ENCODE measurements at regions not wholly inside any gene's neighbourhood (a gene's known extent, or its start where the extent isn't known, plus 50 kb on each side); places are given as distances from the start of the nearest gene placed in this dataset.

DNA sequence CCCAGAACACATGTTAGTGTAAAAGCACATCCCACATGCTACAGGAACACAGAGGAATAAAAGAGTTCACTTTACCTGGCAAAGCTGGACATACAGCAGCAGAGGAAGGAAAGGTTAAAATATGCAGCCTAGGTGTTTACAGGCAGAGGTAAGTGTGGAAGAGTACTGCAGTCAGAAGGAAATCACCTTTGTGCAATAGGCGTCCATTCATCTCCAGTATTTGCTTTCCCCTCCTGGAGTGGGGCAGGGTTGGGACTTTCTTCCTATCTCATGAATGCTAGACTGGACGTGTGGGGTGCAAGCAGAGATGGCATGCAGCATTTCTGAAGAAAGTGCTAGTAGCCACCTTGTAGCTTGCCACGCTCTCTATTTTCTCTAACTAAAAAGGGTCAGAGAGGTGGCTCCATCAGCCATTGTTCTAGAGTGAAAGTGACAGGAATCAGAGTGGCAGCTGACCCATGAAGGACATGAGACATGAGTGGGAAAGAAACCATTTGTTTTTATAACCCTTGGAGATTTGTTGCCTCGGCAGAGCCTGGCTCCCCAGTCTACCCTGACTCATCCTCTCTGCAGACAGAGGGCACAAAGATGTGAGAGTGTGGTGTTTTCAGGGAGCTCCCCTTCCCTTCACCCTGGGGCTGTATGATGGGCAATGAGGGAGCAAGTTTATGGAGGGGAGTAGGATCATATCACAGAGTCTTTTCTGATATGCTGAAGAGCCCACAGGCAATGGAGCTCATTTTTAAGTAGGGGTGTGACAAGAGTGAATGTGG lies 101.2 kb upstream of the SEC61G start:
- no peaks in the 10 kb centered on the region for H4K20me1 ChIP-seq (ENCODE audit: insufficient read depth, low read length)
- H3K79me2 ChIP-seq (ENCODE audit: insufficient read depth, low read length), result no peaks in the 10 kb centered on the region
- no peaks in the 10 kb centered on the region for H3K4me1 ChIP-seq (ENCODE audit: insufficient read depth, low read length)
- H3K36me3 ChIP-seq (ENCODE audit: insufficient read depth, low read length), result no peaks in the 10 kb centered on the region
- H2AFZ ChIP-seq (ENCODE audit: low read depth, low read length), result no peak overlapping the region
- no peak overlapping the region for H3K9ac ChIP-seq (ENCODE audit: low read depth, low read length)
- H3K4me2 ChIP-seq (ENCODE audit: insufficient read depth, low read length), result no peak overlapping the region
- H3K27ac ChIP-seq (ENCODE audit: low read length), result no peak overlapping the region
- DNase-seq (no peak), ATAC-seq (ENCODE audit: insufficient read depth, low read depth) (no peak)
- no peaks in the 10 kb centered on the region for H3K27me3 ChIP-seq (ENCODE audit: insufficient read depth, low read length, poor library complexity)
- H3K4me3 ChIP-seq (ENCODE audit: low read depth in 1 of 2, low read length in 2 of 2), result no peak overlapping the region
- no peak for TF ChIP-seq EZH2 (IDR thresholded peaks at IDR 0.05; ENCODE audit: borderline replicate concordance, low read depth, low read length, severe bottlenecking)
- TF ChIP-seq, protein P1, sequence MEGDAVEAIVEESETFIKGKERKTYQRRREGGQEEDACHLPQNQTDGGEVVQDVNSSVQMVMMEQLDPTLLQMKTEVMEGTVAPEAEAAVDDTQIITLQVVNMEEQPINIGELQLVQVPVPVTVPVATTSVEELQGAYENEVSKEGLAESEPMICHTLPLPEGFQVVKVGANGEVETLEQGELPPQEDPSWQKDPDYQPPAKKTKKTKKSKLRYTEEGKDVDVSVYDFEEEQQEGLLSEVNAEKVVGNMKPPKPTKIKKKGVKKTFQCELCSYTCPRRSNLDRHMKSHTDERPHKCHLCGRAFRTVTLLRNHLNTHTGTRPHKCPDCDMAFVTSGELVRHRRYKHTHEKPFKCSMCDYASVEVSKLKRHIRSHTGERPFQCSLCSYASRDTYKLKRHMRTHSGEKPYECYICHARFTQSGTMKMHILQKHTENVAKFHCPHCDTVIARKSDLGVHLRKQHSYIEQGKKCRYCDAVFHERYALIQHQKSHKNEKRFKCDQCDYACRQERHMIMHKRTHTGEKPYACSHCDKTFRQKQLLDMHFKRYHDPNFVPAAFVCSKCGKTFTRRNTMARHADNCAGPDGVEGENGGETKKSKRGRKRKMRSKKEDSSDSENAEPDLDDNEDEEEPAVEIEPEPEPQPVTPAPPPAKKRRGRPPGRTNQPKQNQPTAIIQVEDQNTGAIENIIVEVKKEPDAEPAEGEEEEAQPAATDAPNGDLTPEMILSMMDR (IDR thresholded peaks at IDR 0.05; ENCODE audit: borderline replicate concordance, extremely low read depth, low read length, poor library complexity, severe bottlenecking), result no peak
- H3K9me3 ChIP-seq (ENCODE audit: insufficient read depth, low read length, severe bottlenecking), result no peaks in the 10 kb centered on the region

DNA sequence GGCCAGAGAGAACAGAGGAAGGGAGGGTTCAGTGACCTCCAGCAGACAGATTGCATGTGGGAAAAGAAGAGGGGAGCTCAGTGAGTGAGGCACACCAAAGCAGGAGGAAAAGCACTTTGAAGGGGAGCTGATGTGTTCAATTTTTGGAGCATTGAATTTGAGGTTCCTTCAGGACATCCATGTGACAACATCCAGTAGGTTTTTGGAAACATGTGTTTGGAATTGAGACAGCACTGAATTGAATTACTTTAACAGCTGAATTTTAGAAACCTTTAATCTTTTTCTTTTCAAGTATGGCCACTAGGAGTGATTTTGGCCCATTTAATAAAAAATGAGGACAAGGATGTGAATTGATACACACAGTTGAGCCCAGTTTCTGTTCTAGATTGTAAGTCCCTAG lies 101.8 kb upstream of the SEC61G start:
- DNase-seq (no peak), ATAC-seq (ENCODE audit: insufficient read depth, low read depth) (no peak)
- no peak overlapping the region for H3K27ac ChIP-seq (ENCODE audit: low read length)
- H4K20me1 ChIP-seq (ENCODE audit: insufficient read depth, low read length), result no peaks in the 10 kb centered on the region
- H3K9ac ChIP-seq (ENCODE audit: low read depth, low read length), result no peak overlapping the region
- no peaks in the 10 kb centered on the region for H3K9me3 ChIP-seq (ENCODE audit: insufficient read depth, low read length, severe bottlenecking)
- no peak overlapping the region for H3K4me3 ChIP-seq (ENCODE audit: low read depth in 1 of 2, low read length in 2 of 2)
- no peaks in the 10 kb centered on the region for H3K4me1 ChIP-seq (ENCODE audit: insufficient read depth, low read length)
- TF ChIP-seq, protein P1 (IDR thresholded peaks at IDR 0.05; ENCODE audit: borderline replicate concordance, extremely low read depth, low read length, poor library complexity, severe bottlenecking), result no peak
- TF ChIP-seq EZH2 (IDR thresholded peaks at IDR 0.05; ENCODE audit: borderline replicate concordance, low read depth, low read length, severe bottlenecking), result no peak
- no peaks in the 10 kb centered on the region for H3K27me3 ChIP-seq (ENCODE audit: insufficient read depth, low read length, poor library complexity)
- H3K36me3 ChIP-seq (ENCODE audit: insufficient read depth, low read length), result no peaks in the 10 kb centered on the region
- H2AFZ ChIP-seq (ENCODE audit: low read depth, low read length), result no peak overlapping the region
- no peaks in the 10 kb centered on the region for H3K79me2 ChIP-seq (ENCODE audit: insufficient read depth, low read length)
- H3K4me2 ChIP-seq (ENCODE audit: insufficient read depth, low read length), result no peak overlapping the region

DNA sequence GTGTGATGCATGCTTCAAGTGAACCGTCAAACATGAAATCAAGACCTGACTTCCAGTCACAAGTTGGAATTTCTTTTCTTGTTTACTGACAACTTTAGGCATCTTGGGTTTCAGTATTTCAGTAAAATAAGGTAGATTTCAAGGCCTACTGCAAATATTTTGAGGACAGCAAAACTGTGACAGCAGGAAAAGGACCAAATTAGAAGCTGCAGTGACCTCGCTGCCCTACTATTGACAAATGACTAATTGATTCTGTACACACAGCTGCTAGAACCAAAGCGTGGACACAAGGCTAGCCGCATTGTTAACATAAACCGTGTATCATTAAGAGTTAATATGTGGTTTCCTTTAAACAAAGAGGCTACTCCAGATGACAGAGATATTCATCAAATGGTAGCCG lies 105.7 kb upstream of the SEC61G start:
- DNase-seq (no peak), ATAC-seq (ENCODE audit: insufficient read depth, low read depth) (no peak)
- Histone ChIP-seq H4K20me1 (ENCODE audit: insufficient read depth, low read length) (no peaks in the 10 kb centered on the region), H3K9me3 (ENCODE audit: insufficient read depth, low read length, severe bottlenecking) (no peaks in the 10 kb centered on the region), H3K9ac (ENCODE audit: low read depth, low read length) (no peak overlapping the region), H3K27me3 (ENCODE audit: insufficient read depth, low read length, poor library complexity) (no peaks in the 10 kb centered on the region), H3K36me3 (ENCODE audit: insufficient read depth, low read length) (no peaks in the 10 kb centered on the region), H3K4me3 (ENCODE audit: low read depth in 1 of 2, low read length in 2 of 2) (no peak overlapping the region), H3K79me2 (ENCODE audit: insufficient read depth, low read length) (no peaks in the 10 kb centered on the region), H2AFZ (ENCODE audit: low read depth, low read length) (no peak overlapping the region), H3K4me1 (ENCODE audit: insufficient read depth, low read length) (no peaks in the 10 kb centered on the region), H3K27ac (ENCODE audit: low read length) (no peak overlapping the region), H3K4me2 (ENCODE audit: insufficient read depth, low read length) (no peak overlapping the region)
- TF ChIP-seq, protein P1 (IDR thresholded peaks at IDR 0.05; ENCODE audit: borderline replicate concordance, extremely low read depth, low read length, poor library complexity, severe bottlenecking), result no peak
- TF ChIP-seq EZH2 (IDR thresholded peaks at IDR 0.05; ENCODE audit: borderline replicate concordance, low read depth, low read length, severe bottlenecking), result no peak
